WTC11 (cell line): ENCODE measurements at regions not wholly inside any gene's neighbourhood (a gene's known extent, or its start where the extent isn't known, plus 50 kb on each side); places are given as distances from the start of the nearest gene placed in this dataset.

Source experiments
- ATAC-seq: fragments of 200-7000 bp; cut with Tn5 transposase; 2 replicates; pipeline ENCODE4 v1.10.0; 2021; ENCODE audit warnings: mild to moderate bottlenecking, moderate library complexity
- CTCF ChIA-PET: fragments of 300-600 bp; sonication (Branson Sonifier 250); formaldehyde crosslinking; loops from one replicate; lab custom pipeline; 2021; ENCODE audit warnings: antibody characterized with exemption; lab: Charles Lee
- POLR2A ChIA-PET: fragments of 350-600 bp; sonication (Branson Sonifier 250); formaldehyde crosslinking; loops from one replicate; lab custom pipeline; 2021; ENCODE audit warnings: antibody characterized with exemption; lab: Charles Lee
- DNase-seq: peaks from one replicate; pipeline ENCODE4 v3.0.0; 2021; ENCODE audit warnings: low spot score
- H3K27ac Mint-ChIP-seq: 2 replicates; pipeline ENCODE4 v1.8.0; 2021; ENCODE audit warnings: mixed read lengths
- H3K27me3 Mint-ChIP-seq: 2 replicates; pipeline ENCODE4 v1.8.0; 2021; ENCODE audit warnings: low read depth, mild to moderate bottlenecking, moderate library complexity, mixed read lengths
- H3K36me3 Mint-ChIP-seq: 2 replicates; pipeline ENCODE4 v1.8.0; 2021; ENCODE audit warnings: mixed read lengths
- H3K4me1 Mint-ChIP-seq: 2 replicates; pipeline ENCODE4 v1.8.0; 2022; ENCODE audit warnings: mixed read lengths
- H3K4me3 Mint-ChIP-seq: 2 replicates; pipeline ENCODE4 v1.8.0; 2021; ENCODE audit warnings: mild to moderate bottlenecking, moderate library complexity, mixed read lengths
- H3K9me3 Mint-ChIP-seq: 2 replicates; pipeline ENCODE4 v1.8.0; 2021; ENCODE audit warnings: mixed read lengths
- ARID4B ChIP-seq: sonication (generic); formaldehyde crosslinking; IDR thresholded peaks from 2 replicates; pipeline ENCODE4 v1.8.0; 2023; ENCODE audit warnings: missing genetic modification reagents, mild to moderate bottlenecking, borderline replicate concordance
- FOXP1 ChIP-seq: sonication (generic); formaldehyde crosslinking; IDR thresholded peaks from 2 replicates; pipeline ENCODE4 v1.8.0; 2022; ENCODE audit warnings: missing genetic modification reagents, mild to moderate bottlenecking, moderate library complexity, borderline replicate concordance
- GTF2I ChIP-seq: fragments of 250-450 bp; sonication (Bioruptor Pico); conservative IDR thresholded peaks from 2 replicates; pipeline ENCODE4 v1.4.0; 2021; ENCODE audit warnings: mild to moderate bottlenecking
- NFE2L1 ChIP-seq: sonication (generic); formaldehyde crosslinking; IDR thresholded peaks from 2 replicates; pipeline ENCODE4 v1.8.1; 2023; ENCODE audit warnings: missing genetic modification reagents
- NR1H2 ChIP-seq: sonication (generic); formaldehyde crosslinking; IDR thresholded peaks from 2 replicates; pipeline ENCODE4 v1.9.0; 2021; ENCODE audit warnings: mild to moderate bottlenecking, moderate library complexity, missing genetic modification reagents
- OVOL2 ChIP-seq: fragments of 250-450 bp; sonication (Bioruptor Pico); IDR thresholded peaks from 2 replicates; pipeline ENCODE4 v1.9.0; 2021; ENCODE audit warnings: mild to moderate bottlenecking, borderline replicate concordance
- RORB ChIP-seq: fragments of 250-450 bp; sonication (Bioruptor Pico); IDR thresholded peaks from 2 replicates; pipeline ENCODE4 v1.9.0; 2021; ENCODE audit warnings: mild to moderate bottlenecking
- SOX15 ChIP-seq: fragments of 250-450 bp; sonication (Bioruptor Pico); IDR thresholded peaks from 2 replicates; pipeline ENCODE4 v1.9.0; 2021; ENCODE audit warnings: mild to moderate bottlenecking
- SP1 ChIP-seq: sonication (generic); formaldehyde crosslinking; conservative IDR thresholded peaks from 2 replicates; pipeline ENCODE4 v1.8.1; 2022; ENCODE audit warnings: missing genetic modification reagents
- TEAD1 ChIP-seq: sonication (generic); formaldehyde crosslinking; IDR thresholded peaks from 2 replicates; pipeline ENCODE4 v1.8.0; 2022; ENCODE audit warnings: mild to moderate bottlenecking, missing genetic modification reagents
- TEAD4 ChIP-seq: sonication (generic); formaldehyde crosslinking; IDR thresholded peaks from 2 replicates; pipeline ENCODE4 v1.8.0; 2022; ENCODE audit warnings: mild to moderate bottlenecking, missing genetic modification reagents
- ZMAT4 ChIP-seq: fragments of 250-450 bp; sonication (Bioruptor Pico); IDR thresholded peaks from 2 replicates; pipeline ENCODE4 v1.9.0; 2021; ENCODE audit warnings: mild to moderate bottlenecking
- ZNF263 ChIP-seq: sonication (generic); formaldehyde crosslinking; IDR thresholded peaks from 2 replicates; pipeline ENCODE4 v1.8.1; 2022; ENCODE audit warnings: low read depth, mild to moderate bottlenecking, moderate library complexity, missing genetic modification reagents
- ZNF416 ChIP-seq: fragments of 250-450 bp; sonication (Bioruptor Pico); IDR thresholded peaks from 2 replicates; pipeline ENCODE4 v1.9.0; 2021; ENCODE audit warnings: mild to moderate bottlenecking, inconsistent platforms
- ZNF425 ChIP-seq: fragments of 250-450 bp; sonication (Bioruptor Pico); conservative IDR thresholded peaks from 2 replicates; pipeline ENCODE4 v1.9.0; 2021; ENCODE audit warnings: mild to moderate bottlenecking
- TF ChIP-seq, protein P1 (sequence below): fragments of 250-450 bp; sonication (Bioruptor Pico); IDR thresholded peaks from 2 replicates; pipeline ENCODE4 v1.9.0; 2021; ENCODE audit warnings: mild to moderate bottlenecking, borderline replicate concordance
- TF ChIP-seq, protein P2 (sequence below): sonication (generic); formaldehyde crosslinking; IDR thresholded peaks from 2 replicates; pipeline ENCODE4 v1.8.1; 2022; ENCODE audit warnings: low read depth, missing genetic modification reagents, borderline replicate concordance
- TF ChIP-seq, protein P3 (sequence below): sonication (generic); formaldehyde crosslinking; IDR thresholded peaks from 2 replicates; pipeline ENCODE4 v1.8.1; 2023; ENCODE audit warnings: mild to moderate bottlenecking, missing genetic modification reagents

DNA sequence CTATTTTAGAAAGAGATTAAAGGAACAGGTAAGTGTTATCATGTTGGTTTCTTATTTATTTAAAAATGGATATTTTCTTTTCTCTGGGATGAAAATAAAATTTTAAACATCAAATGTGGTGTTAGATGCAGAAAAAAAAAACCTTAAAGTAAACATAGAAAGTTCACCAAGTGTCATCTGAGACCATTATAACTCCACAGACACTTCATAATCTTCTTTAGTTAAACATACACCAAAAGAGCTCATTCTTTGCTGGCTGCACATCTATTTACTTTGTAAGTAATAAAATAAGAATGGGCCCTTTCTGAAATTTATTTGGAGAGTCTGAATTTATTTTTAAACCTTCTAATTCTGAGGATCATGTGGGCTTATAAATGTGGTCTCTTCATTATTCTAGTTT is 460.7 kb upstream of the CTSO start (continued):
- TF ChIP-seq, protein P1, sequence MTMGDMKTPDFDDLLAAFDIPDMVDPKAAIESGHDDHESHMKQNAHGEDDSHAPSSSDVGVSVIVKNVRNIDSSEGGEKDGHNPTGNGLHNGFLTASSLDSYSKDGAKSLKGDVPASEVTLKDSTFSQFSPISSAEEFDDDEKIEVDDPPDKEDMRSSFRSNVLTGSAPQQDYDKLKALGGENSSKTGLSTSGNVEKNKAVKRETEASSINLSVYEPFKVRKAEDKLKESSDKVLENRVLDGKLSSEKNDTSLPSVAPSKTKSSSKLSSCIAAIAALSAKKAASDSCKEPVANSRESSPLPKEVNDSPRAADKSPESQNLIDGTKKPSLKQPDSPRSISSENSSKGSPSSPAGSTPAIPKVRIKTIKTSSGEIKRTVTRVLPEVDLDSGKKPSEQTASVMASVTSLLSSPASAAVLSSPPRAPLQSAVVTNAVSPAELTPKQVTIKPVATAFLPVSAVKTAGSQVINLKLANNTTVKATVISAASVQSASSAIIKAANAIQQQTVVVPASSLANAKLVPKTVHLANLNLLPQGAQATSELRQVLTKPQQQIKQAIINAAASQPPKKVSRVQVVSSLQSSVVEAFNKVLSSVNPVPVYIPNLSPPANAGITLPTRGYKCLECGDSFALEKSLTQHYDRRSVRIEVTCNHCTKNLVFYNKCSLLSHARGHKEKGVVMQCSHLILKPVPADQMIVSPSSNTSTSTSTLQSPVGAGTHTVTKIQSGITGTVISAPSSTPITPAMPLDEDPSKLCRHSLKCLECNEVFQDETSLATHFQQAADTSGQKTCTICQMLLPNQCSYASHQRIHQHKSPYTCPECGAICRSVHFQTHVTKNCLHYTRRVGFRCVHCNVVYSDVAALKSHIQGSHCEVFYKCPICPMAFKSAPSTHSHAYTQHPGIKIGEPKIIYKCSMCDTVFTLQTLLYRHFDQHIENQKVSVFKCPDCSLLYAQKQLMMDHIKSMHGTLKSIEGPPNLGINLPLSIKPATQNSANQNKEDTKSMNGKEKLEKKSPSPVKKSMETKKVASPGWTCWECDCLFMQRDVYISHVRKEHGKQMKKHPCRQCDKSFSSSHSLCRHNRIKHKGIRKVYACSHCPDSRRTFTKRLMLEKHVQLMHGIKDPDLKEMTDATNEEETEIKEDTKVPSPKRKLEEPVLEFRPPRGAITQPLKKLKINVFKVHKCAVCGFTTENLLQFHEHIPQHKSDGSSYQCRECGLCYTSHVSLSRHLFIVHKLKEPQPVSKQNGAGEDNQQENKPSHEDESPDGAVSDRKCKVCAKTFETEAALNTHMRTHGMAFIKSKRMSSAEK (CRISPR knock-in tag) = no peak
- TF ChIP-seq ZNF425 (CRISPR knock-in tag) (no peak), ZNF263 (CRISPR knock-in tag) (no peak), ZMAT4 (CRISPR knock-in tag) (no peak), FOXP1 (CRISPR knock-in tag) (no peak)

- H3K36me3 Mint-ChIP-seq = peaks cover 18% of the 10 kb centered on the region
- H3K27me3 Mint-ChIP-seq = no peaks in the 10 kb centered on the region
- ATAC-seq = no peak
- no peak overlapping the region for H3K4me3 Mint-ChIP-seq
- no peaks in the 10 kb centered on the region for H3K4me1 Mint-ChIP-seq
- ChIA-PET CTCF (no interaction called here), POLR2A (no interaction called here)
- peaks cover 22% of the 10 kb centered on the region for H3K9me3 Mint-ChIP-seq
- H3K27ac Mint-ChIP-seq = no peak overlapping the region
- DNase-seq = no peak
- no peak for TF ChIP-seq TEAD4 (CRISPR knock-in tag)
- no peak for TF ChIP-seq RORB (CRISPR knock-in tag)
- no peak for TF ChIP-seq ZNF416 (CRISPR knock-in tag)
- TF ChIP-seq NFE2L1 (CRISPR knock-in tag) = no peak
- TF ChIP-seq, protein P2, sequence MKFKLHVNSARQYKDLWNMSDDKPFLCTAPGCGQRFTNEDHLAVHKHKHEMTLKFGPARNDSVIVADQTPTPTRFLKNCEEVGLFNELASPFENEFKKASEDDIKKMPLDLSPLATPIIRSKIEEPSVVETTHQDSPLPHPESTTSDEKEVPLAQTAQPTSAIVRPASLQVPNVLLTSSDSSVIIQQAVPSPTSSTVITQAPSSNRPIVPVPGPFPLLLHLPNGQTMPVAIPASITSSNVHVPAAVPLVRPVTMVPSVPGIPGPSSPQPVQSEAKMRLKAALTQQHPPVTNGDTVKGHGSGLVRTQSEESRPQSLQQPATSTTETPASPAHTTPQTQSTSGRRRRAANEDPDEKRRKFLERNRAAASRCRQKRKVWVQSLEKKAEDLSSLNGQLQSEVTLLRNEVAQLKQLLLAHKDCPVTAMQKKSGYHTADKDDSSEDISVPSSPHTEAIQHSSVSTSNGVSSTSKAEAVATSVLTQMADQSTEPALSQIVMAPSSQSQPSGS (CRISPR knock-in tag) = no peak
- no peak for TF ChIP-seq ZNF425 (CRISPR knock-in tag)
- TF ChIP-seq SOX15 (CRISPR knock-in tag) = no peak
- no peak for TF ChIP-seq GTF2I
- TF ChIP-seq TEAD1 = no peak
- TF ChIP-seq ARID4B = no peak
- TF ChIP-seq SP1 = no peak
- TF ChIP-seq, protein P3, sequence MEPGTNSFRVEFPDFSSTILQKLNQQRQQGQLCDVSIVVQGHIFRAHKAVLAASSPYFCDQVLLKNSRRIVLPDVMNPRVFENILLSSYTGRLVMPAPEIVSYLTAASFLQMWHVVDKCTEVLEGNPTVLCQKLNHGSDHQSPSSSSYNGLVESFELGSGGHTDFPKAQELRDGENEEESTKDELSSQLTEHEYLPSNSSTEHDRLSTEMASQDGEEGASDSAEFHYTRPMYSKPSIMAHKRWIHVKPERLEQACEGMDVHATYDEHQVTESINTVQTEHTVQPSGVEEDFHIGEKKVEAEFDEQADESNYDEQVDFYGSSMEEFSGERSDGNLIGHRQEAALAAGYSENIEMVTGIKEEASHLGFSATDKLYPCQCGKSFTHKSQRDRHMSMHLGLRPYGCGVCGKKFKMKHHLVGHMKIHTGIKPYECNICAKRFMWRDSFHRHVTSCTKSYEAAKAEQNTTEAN (CRISPR knock-in tag) = no peak
- TF ChIP-seq OVOL2 (CRISPR knock-in tag) = no peak
- no peak for TF ChIP-seq NR1H2 (CRISPR knock-in tag)
Measured at GRCh38 chr4:156413239-156414135, 459.8 kb upstream of the CTSO start.
